GM18873 (cell line): ENCODE measurements at regions not wholly inside any gene's neighbourhood (a gene's known extent, or its start where the extent isn't known, plus 50 kb on each side); places are given as distances from the start of the nearest gene placed in this dataset.
"Not testable (repeated sequence)": the region's sequence is repeated elsewhere in the genome, so short reads cannot be mapped to it uniquely, and the experiment has no call there.

Source experiments
- ATAC-seq: cut with Tn5 transposase; IDR thresholded peaks from one replicate; pipeline ENCODE4 v1.9.1; 2021; ENCODE audit warnings: mild to moderate bottlenecking, moderate library complexity, moderate number of reproducible peaks; ENCODE audit not compliant: unreplicated experiment, low FRiP score

DNA sequence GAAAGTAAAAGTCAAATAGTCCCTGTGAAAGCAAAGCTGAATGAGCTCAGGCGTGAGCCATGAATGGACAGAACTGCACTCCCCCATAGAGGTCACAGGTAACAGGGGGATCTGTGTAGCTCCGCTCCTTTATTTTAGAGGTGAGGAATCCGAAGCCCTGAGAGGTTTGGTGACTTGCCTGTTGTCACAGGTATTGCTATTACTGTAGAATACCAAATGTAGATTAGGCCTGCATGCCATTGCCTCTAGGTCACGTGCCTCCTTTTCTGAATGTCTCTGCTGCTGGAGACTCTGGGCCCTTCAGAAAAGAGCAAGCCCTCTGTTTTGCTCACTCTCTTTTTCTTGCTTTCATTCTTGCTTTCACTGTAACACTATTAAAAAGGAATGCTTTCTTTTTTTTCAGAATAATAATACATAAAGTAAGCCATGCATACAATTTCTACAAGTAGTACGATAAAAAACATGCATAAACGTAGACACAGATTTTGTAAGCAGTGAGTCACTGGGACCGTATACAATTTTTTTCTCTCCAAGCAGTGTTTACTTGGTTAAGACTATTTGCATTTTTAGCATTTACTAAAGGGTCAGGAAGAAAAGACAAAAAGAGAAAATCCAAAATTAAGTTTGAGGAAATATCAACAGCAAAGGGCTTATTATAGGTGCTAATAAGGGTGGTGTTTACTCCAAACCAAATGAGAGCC is 568.7 kb upstream of the ADAMTS16 start:
- no peak for ATAC-seq

DNA sequence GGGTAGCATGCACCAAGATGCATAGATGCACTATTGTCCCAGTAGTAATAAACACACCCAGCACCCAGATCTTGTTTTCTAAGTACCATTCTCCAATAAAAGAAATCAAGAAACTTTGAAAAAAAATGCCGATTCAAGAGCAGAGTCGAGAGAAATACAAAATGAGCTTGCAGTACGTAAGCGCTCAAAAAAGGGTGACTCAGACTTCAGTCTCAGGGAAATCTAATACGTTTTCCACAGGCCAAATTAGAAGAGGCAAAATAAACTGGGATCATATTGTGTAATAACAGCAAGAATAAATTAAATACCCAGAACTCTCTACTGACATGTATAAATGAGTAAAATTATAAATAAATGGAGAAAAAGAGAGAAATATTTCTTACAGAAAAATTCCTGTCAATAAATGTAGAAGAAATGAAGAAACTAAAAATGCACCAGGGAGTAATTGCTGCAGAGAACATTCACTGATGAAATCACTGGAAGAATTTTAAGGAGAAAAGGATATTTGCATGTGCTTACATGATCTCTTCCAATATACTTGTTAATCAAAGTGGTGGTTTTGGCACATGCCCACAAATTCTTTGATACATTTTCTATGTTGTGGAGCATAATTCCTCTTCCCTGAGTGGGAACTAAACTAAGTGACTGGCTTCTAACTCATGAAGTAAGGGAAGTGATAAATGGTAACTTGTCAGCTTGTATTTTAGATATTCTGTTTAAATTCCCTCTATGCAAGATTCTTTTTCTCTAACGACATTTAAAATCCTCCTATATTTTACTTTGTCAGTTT is 567.6 kb upstream of the ADAMTS16 start:
- ATAC-seq, result no peak

DNA sequence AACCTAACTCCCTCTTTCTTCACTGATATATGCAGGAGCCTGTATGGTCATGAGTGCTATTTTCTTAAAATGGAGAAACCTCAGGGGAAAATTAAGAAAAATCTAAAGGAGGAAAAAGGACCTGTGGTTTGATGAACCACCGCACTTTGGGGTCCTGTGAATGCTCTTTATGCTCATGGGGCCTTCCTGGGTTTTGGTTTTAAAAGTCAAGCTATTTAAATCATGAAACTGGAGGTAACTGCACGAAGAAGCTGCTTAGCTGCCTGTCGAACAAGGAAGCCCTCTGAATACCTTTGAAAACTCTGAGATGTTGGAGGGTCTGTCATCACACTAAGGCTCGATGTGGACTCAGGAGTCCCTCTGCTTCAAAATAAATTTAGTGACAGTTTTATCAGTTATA is 564.5 kb upstream of the ADAMTS16 start:
- no peak for ATAC-seq

DNA sequence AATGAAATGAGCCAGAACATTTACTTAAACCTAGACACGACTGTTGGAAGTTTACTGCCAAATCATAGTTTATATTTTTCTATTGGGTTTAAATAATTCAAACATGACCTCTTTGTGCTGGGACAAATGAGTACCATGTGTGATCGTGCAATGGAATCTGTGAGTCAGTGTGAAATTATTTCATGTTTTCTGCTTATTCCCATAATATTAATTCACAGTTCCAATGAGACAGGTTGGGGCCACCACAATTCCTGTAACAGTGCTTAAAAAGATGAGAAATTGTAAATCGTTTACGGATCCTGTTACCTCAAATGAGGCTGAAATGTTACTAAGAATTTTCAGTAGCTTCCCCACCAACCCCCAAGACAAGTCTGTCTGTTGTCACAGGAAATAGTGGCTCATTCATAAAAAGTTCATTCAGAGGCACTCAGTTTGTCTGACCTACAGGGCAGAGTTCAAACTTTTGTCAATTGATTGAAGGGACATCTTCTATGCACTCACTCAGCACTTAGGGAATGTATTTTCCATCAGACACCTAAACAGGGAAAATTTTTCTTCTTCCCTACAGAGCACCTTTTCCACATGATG is 563.9 kb upstream of the ADAMTS16 start:
- ATAC-seq, result no peak

DNA sequence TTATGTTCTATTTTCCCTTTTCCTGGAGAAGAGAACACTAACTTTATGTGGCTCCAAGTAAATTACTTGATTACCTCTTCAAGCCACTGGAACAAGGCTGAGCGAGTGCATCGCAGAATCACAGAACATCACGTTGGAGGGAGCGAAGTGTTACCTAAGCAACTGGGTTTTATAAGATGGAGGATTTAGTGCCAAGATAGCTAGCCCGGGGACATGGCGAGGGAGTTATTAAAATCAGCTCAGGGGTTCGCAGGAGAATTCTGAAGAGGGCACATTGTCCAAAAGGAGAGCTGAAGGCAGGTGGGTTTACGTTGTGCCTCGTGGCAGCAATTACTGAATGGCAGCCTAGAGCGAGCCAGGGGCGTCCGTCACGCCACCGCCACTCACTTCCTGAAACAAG is 563.2 kb upstream of the ADAMTS16 start:
- no peak for ATAC-seq

DNA sequence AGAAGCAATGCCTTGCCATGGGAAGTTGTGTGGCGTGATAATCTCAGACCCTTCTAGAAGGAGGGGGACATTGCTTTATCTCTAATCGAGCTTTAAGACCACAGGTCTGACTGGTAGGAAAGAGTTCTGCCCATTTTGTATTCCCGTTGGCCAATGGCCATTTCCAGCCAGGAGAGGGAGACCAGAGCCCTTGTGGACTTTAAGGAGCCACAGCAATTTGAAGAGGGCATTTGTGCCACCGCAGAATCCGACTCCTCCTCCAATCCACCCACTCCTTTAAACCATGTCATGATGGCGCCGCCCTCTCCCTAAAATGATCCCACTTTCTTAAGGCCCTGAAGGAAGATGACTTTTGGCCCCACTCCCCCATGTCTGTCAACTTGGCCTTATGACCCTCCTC is 560.5 kb upstream of the ADAMTS16 start:
- ATAC-seq, result no peak

DNA sequence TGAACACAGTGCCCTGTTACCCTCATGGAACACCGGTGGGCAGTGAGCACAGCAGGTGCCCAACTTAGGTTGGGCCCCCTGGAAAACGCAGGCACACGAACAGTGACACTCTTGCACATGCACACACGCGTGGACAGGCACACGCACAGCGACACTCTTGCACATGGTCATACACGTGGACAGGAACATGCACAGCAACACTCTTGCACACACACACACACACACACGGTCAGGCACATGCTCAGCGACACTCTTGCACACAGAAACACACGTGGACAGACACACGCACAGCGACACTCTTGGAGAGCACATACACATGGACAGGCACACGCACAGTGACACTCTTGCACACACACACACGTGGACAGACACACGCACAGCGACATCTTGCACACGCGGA is 559.4 kb upstream of the ADAMTS16 start:
- ATAC-seq, result no peak

DNA sequence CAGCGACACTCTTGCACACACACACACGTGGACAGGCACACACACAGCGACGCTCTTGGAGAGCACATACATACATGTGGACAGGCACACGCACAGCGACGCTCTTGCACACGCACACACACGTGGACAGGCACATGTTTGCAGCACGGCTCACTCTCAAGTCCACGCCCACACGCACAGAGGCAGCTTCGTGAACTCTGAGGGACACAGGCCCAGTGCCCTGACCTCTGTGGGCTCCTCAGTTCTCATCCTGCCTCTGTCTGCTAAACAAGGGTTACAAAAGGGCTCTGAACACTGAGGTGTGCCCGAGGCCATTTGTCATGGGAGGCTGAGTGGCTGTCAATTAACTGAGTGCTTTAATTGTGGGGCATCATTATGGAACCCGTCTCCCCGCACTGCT is 558.8 kb upstream of the ADAMTS16 start:
- no peak for ATAC-seq

DNA sequence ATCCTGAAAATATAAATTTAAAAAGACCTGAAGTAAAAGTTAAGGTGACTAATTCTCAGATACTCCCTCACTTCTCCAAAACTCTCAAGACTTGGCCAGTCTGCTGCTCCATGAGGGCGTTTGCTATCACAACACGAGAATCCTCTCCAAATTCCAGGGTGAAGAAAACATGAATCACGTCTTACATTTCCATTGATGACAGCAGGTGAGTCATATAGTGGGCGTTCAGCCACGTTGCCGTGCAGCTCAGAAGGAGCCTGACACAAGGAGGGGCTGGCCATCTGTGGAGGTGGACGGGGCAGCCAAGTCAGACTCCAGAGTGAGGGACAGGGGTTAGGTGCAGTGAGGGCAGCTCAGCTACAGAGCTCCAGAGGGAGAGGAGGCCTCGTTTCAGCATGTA is 555.1 kb upstream of the ADAMTS16 start:
- no peak for ATAC-seq

DNA sequence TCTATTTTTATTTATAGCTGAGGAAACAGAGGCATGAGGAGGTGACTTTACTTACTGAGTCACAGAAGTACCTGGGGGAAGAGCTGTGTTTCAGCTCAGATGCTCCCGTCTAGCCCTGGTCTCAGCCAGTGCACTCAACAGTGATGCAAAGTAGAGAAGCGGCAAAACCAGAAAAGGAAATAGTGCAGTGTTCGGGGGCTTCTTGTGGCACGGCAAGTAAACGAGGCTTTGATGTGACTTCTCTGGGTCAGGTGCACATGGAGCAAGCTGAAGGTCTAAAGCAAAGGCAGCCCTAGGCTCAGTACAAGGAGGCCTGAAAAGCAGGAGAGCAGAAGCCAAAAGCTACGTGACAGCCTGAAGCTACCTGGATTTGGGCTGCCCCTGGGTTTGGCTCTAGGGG is 526.7 kb upstream of the ADAMTS16 start:
- no peak for ATAC-seq

DNA sequence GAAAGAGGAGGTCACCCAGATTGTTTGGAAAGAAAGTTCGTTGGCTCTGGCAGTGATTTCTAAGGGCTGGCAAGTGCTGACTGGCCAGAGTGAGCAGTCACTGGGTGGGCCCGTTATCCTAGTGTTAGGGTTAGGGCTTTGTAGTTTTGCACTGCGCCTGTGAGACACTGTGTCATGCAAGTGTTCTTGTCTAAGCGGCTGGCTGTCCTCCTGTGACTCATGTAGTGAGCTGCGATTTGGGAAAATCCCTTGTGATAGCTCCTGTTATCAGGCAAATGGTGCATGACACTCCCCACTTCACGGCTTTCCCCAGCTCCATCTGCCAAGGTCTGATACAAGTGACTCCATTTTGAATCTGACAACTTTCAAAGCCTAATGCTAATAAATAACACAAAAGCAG is 526.0 kb upstream of the ADAMTS16 start:
- ATAC-seq, result no peak

DNA sequence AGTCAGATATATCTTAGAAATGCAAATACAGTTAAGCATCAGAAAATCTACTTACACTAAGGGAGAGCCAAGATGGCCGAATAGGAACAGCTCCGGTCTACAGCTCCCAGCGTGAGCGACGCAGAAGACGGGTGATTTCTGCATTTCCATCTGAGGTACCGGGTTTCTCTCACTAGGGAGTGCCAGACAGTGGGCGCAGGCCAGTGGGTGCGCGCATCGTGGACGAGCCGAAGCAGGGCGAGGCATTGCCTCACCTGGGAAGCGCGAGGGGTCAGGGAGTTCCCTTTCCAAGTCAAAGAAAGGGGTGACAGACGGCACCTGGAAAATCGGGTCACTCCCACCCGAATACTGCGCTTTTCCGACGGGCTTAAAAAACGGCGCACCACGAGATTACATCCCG is 524.8 kb upstream of the ADAMTS16 start:
- not testable (repeated sequence) for ATAC-seq

DNA sequence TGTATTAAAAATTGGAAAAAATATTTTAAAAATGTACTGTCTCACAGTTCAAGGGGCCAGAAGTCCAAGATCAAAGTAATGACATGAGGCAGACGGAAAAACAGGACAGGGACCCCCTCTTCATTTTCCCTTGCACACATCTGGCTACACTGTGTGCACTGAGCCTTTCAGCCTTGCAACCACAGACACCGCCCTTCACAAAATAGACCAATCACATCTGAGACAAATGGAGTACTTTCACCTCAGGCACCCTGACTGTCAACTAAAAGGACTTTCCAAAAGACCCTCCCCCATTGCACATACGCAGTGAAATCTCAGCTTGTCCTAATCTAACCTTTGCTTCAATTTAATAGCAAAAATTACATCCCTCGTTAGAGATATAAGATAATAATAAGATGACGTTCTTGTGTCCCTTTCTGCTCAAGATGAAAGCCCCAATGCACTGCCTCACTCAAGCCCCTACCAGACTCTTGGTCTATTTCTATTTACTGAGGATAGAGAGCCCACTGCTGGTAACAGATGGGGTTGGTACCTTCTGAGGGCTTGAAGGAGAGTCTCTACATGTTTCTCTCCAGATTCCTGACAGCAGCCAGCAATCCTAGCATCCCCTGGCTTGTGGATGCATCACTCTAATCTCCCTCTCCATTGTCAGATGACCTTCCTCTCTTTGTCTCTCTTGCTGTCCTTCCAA is 514.8 kb upstream of the ADAMTS16 start:
- no peak for ATAC-seq

DNA sequence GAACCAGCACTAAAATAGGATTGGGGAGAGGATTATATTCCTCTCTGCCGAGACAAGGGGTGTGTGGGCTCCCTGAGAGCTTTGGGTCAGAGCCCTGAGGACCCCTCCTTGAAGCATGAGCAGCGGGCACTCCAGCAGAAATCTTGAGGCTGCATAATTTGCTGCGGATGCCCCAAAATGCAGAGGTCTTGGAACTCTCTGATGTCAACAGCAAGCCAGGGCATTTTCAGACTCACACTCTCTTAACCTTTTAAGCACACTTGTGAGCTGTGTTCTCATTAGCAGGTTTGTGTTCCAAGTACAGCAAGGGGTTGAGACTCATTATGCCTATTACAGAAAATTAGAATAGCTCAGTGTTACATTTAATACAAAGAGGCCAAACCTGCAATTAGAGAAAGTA is 513.0 kb upstream of the ADAMTS16 start:
- ATAC-seq, result no peak

DNA sequence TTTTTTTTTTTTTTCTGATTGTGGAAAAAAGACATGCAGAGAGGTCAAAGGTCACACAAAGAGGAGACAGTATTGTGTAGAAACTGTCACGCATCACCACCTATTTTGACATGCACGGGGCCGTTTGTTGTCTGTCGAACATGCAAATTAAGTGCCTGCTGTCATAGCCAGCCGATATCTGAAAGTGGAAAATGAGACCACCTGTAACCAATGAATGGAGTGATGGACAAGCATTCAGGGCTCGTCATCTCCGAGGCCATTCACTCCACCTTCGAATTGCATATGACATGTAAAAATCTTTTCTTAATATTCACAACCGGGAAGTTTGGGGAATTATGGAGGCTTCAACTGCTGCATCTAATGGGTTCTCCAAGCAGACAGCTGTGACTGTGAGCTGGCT is 512.2 kb upstream of the ADAMTS16 start:
- ATAC-seq, result no peak

DNA sequence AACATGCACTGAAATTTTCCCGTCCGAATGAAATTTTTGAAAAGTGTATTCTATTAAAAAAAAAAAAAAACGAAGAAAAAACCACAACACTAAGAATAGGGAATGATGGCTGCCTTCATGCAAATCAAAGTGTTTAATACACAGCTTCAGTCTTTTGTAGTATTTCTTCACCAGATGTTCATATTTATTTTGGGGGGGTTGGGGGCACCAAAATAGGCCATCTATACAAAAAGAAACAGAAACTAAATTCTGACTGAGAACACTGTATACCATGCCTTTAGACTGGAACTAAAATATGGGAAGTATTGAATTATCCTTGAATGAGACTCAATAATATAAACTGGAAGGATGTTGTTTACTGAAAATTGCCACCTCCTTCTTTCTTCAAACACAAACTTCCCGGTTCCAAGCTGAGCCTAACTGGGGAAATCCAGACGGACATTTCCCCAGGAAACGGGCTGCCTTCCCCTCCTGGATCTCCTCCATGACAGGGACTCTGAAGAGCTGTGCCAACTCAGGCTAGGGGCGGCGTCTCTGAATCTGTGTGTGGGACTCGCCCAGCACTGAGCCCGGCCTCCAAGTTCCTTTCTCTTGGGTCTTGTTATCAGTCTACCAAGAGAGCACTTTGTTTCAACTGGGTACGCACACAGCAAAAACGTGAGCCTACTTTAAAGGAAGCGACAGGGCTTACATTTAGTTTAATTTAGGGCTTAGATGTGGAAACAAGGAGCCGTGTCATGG is 511.3 kb upstream of the ADAMTS16 start:
- no peak for ATAC-seq

DNA sequence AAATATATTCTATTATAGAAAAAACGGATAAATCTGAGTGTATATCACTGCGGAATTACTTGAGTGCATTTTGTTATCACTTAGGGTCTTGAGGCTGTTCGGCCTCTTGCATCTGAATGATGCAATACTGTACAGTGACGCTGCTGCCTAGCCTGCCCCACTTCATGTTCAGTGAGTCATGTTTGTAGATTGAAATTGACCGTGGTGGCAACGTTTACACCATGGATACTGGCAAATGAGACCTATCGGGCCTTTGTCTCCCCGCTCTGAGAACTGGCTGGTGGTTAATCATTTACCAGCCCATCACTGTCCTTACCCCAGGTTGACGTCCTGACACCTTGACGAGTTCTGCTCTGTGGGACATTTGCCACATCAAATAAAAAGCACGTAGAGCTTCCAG is 510.1 kb upstream of the ADAMTS16 start:
- no peak for ATAC-seq

DNA sequence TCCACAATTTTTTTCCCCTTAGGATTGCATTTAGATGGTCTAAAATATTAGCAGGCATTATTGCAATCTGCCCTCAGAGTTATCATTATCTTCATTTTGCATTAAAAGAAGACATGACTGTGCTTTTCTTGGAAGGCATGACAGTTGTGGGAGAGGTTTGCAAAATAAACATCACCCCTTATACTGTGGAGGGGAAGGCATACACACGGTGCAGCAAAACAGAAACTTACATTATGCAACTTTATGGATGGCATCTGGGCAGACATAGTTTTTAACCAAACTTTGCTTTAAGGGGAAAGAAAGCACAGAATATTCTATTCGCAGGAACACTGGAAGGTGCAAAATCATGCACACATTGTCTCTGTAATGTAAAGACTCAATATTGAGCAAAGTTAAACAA is 505.8 kb upstream of the ADAMTS16 start:
- no peak for ATAC-seq

DNA sequence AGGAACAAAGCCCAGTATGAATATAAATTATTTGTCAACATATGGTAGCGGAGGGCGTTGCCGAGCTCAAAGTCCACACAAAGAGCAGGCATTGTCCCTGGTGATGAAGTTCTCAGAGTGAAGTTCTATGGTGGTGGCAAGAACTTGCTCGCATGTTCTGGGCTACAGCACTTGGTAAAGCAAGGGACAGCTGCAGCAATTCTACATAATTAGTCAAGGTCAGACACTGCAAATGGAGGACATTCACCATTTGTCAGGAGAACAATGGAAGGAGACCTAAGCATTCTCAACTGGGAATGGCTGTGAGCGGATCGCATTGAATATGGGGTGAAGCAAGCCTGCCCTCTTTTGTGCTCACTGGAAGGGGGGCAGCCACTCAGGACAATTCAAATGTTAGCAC is 503.8 kb upstream of the ADAMTS16 start:
- ATAC-seq, result no peak

DNA sequence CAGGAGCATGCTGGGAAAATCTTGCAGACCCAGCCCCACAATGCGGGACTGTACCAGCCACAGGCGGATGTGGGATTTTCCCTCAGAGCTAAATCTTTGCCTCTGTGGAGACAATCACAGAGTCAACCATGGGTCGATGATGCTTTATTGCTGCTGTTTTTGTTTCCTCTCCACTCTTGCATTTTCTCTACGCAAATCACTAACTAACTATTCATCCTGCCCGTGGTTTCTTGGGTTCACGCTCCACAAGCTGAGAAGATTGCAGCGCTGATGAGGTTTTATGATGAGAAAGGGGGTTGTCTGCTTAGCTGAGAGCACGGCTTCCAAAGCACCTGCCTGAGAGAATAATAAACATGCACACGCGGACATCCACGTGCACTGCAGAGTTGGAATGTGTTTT is 500.2 kb upstream of the ADAMTS16 start:
- ATAC-seq, result no peak

DNA sequence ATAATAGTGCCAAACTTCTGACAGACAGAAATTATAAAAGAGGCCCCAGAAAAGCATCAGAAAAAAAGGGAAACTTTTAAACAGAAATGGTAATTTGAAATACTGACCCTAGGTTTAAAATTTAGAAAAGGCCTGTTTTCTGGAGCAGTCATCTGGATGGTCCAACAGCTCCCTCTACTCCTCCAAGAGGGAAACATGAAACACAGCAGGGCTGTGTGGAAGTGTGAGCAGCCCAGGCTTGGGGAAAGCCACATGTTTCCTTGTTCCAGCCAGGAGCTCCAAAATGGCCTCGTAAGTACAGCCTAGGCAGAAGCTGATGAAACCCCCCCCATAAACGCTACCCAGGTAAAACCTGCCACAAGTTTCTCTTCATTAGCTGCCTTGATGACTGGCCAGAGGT is 499.3 kb upstream of the ADAMTS16 start:
- no peak for ATAC-seq
